Vagina (tissue), 2 donors: ENCODE measurements at regions not wholly inside any gene's neighbourhood (a gene's known extent, or its start where the extent isn't known, plus 50 kb on each side); places are given as distances from the start of the nearest gene placed in this dataset.
A peak's percentile ranks its signal among the peaks of the same experiment; 100 is the strongest.

Experiments used
- DNase-seq, 2 donors: peaks; one replicate each; pipeline ENCODE4 v3.0.0-alpha.2; 2017; ENCODE audit errors: extremely low spot score in 2 of 2
- H3K27ac ChIP-seq: fragments of 200-600 bp; sonication (generic); one replicate; pipeline ENCODE4 v1.5.1; 2019
- H3K27me3 ChIP-seq: fragments of 200-600 bp; sonication (generic); one replicate; pipeline ENCODE4 v1.5.1; 2019
- H3K36me3 ChIP-seq, 2 donors: fragments of 200-600 bp; sonication (generic); one replicate each; pipeline ENCODE4 v1.5.1; 2017 to 2019
- H3K4me1 ChIP-seq: fragments of 200-600 bp; sonication (generic); one replicate; pipeline ENCODE4 v1.5.1; 2019
- H3K4me3 ChIP-seq, 2 donors: fragments of 200-600 bp; sonication (generic); 1 replicate in 1 of 2; 2 replicates in 1 of 2; pipeline ENCODE4 v1.5.1; 2016 to 2019
- H3K9me3 ChIP-seq: fragments of 200-600 bp; sonication (generic); one replicate; pipeline ENCODE4 v1.5.1; 2019
- CTCF ChIP-seq, 3 experiments: fragments of 450-650 bp in 2 of 3; fragments of 200-600 bp in 1 of 3; sonication (generic) in 1 of 3; IDR thresholded peaks; one replicate each; pipeline ENCODE4 v1.5.1; 2017 to 2019; ENCODE audit warnings: antibody characterized with exemption in 3 of 3, mild to moderate bottlenecking in 2 of 3, moderate library complexity in 2 of 3
- POLR2A ChIP-seq, 2 donors: fragments of 450-650 bp; IDR thresholded peaks; one replicate each; pipeline ENCODE4 v1.6.1; 2017; ENCODE audit warnings: antibody characterized with exemption in 2 of 2, mild to moderate bottlenecking in 2 of 2, moderate library complexity in 2 of 2
- POLR2AphosphoS5 ChIP-seq, 2 donors: sonication (generic); formaldehyde crosslinking; IDR thresholded peaks; one replicate each; pipeline ENCODE4 v1.9.0; 2017; ENCODE audit warnings: antibody characterized with exemption in 2 of 2, mild to moderate bottlenecking in 2 of 2, low read depth in 1 of 2; ENCODE audit not compliant: insufficient read depth in 1 of 2
- intact Hi-C: fragments of 100-400 bp; cut with DNase I; formaldehyde crosslinking; loops from one replicate; pipeline ENCODE4 v1.15.1; 2023

DNA sequence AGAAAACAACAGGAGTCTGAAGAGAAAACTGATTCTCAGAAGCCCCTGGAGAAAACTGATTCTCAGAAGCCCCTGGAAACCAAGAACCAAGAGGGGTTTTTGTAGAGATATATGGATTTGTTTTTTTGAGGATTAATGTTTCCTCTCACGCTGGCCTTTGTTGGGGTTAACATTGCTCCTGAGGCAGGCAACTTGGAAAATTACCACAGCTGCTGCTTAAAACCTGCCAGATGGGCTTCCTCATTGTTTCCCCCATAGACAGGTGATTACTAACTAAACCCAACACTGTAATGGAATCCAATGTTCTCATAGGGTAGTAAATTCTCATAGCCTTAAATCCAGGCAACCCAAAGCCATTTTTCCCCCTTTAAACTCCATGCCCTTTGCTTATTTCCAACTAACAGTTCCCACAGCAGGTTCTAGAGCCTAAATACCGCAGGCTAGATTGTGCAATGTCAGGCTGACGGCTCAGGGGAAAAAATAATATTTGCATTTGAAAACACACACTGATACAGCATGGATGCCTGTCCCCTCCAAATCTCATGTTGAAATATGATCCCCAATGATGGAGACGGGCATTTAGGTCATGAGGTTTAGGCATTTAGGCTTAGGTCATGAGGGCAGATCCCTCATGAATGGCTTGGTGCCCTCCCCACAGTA lies 272.3 kb upstream of the PKDCC start:
- no peak for TF ChIP-seq POLR2AphosphoS5 (IDR thresholded peaks at IDR 0.05; ENCODE audit: insufficient read depth in 1 of 2, low read depth in 1 of 2)
- TF ChIP-seq CTCF (IDR thresholded peaks at IDR 0.05), result no peak
- Histone ChIP-seq H3K36me3 (no peaks in the 10 kb centered on the region), H3K4me1 (no peaks in the 10 kb centered on the region), H3K27me3 (no peaks in the 10 kb centered on the region), H3K27ac (no peak overlapping the region), H3K9me3 (no peaks in the 10 kb centered on the region), H3K4me3 (no peak overlapping the region)
- no peak for DNase-seq
- intact Hi-C loops, result no loop called here

GRCh38 chr2:41779888-41780287 lies 267.9 kb upstream of the PKDCC start:
- Histone ChIP-seq H3K4me3 (no peak overlapping the region), H3K27ac (no peak overlapping the region), H3K4me1 (no peaks in the 10 kb centered on the region), H3K27me3 (no peaks in the 10 kb centered on the region), H3K9me3 (no peaks in the 10 kb centered on the region), H3K36me3 (no peaks in the 10 kb centered on the region)
- intact Hi-C loops, result no loop called here
- no peak for DNase-seq
- TF ChIP-seq POLR2A (IDR thresholded peaks at IDR 0.05) (no peak), POLR2AphosphoS5 (IDR thresholded peaks at IDR 0.05; ENCODE audit: insufficient read depth in 1 of 2, low read depth in 1 of 2) (no peak), CTCF (IDR thresholded peaks at IDR 0.05) (no peak)

DNA sequence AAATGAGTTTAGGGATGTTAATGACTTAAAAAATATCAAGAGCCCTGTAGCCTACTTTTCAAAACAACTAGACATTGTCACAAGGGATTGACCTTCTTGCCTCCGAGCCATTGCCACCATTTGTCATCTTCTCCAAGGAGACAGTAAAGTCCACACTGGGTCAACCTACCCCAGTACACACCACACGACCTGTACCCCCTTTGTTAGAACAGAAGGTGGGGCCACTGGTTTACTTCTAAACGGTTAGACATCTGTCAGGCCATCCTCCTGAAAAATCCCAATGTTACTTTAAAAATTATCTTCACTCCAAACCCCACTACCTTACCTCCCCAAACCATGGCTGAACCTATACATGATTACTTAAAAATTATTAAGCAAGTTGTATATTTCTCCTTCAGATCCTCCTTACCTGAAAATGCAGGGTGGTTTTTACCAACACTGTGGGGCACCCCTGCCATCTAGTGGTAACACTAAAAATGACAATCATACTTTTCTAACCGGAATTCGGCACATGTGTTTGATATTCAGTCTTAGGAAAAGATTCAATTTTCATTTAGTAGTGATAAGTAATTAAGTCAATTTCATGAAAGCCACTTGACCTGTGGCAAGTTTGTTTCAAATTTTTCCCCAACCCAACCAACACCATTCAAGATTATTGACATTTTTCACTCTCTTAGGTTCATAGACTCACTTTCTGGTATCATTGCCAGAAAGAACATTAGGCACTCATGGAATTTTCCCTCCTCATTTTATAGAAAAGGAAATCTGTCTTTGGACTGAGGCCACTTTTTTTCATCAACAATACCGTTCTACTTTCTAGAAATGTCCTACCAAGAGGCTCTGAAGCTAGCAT lies 265.3 kb upstream of the PKDCC start:
- no peak overlapping the region for H3K4me3 ChIP-seq
- H3K36me3 ChIP-seq, result no peaks in the 10 kb centered on the region
- intact Hi-C loops, result no loop called here
- TF ChIP-seq POLR2A (IDR thresholded peaks at IDR 0.05) (no peak), CTCF (IDR thresholded peaks at IDR 0.05) (peak; percentile 45 to 69 (median 62)), POLR2AphosphoS5 (IDR thresholded peaks at IDR 0.05; ENCODE audit: insufficient read depth in 1 of 2, low read depth in 1 of 2) (no peak)
- no peak for DNase-seq
- no peaks in the 10 kb centered on the region for H3K4me1 ChIP-seq
- no peak overlapping the region for H3K27ac ChIP-seq
- no peaks in the 10 kb centered on the region for H3K9me3 ChIP-seq
- H3K27me3 ChIP-seq, result no peaks in the 10 kb centered on the region

GRCh38 chr2:41784496-41784895 lies 263.3 kb upstream of the PKDCC start:
- H3K4me3 ChIP-seq, result no peak overlapping the region
- TF ChIP-seq POLR2A (IDR thresholded peaks at IDR 0.05), result no peak
- no peak for TF ChIP-seq POLR2AphosphoS5 (IDR thresholded peaks at IDR 0.05; ENCODE audit: insufficient read depth in 1 of 2, low read depth in 1 of 2)
- no peak for TF ChIP-seq CTCF (IDR thresholded peaks at IDR 0.05)
- intact Hi-C loops, result no loop called here
- H3K9me3 ChIP-seq, result no peaks in the 10 kb centered on the region
- no peaks in the 10 kb centered on the region for H3K4me1 ChIP-seq
- no peak for DNase-seq
- no peaks in the 10 kb centered on the region for H3K36me3 ChIP-seq
- no peak overlapping the region for H3K27ac ChIP-seq
- no peaks in the 10 kb centered on the region for H3K27me3 ChIP-seq
